Endothelial cell of umbilical vein (primary cell): ENCODE measurements at regions not wholly inside any gene's neighbourhood (a gene's known extent, or its start where the extent isn't known, plus 50 kb on each side); places are given as distances from the start of the nearest gene placed in this dataset.

Experiments
- BruUV-seq: library from RNA; stranded (reverse); fragments of 400-500 nt; replicated peaks from 2 replicates; lab custom pipeline; 2021; lab: Mats Ljungman, UMichigan
- CTCF ChIA-PET: fragments of 300-600, 350-600 bp; sonication (Branson Sonifier 250); formaldehyde crosslinking; loops from one replicate; lab custom pipeline; 2021; ENCODE audit warnings: antibody characterized with exemption, inconsistent platforms; lab: Charles Lee
- POLR2A ChIA-PET: fragments of 300-600, 350-600 bp; sonication (Branson Sonifier 250); formaldehyde crosslinking; loops from one replicate; lab custom pipeline; 2021; ENCODE audit warnings: antibody characterized with exemption, inconsistent platforms; lab: Charles Lee
- DNase-seq: peaks from one replicate; pipeline ENCODE4 v3.0.0-alpha.2; 2011; ENCODE audit warnings: low read depth, low spot score
- FAIRE-seq: peaks from 2 replicates; lab custom pipeline; 2011; peaks lifted over from hg19 to GRCh38; lab: Jason Lieb, UNC
- H2AFZ ChIP-seq: 2 replicates; pipeline ENCODE4 v1.6.0; 2012; ENCODE audit warnings: low read depth, low read length, control low read depth, inconsistent platforms
- H3K27ac ChIP-seq: 2 replicates; pipeline ENCODE4 v1.5.1; 2011; ENCODE audit warnings: low read depth, mild to moderate bottlenecking, control low read depth, low read length, moderate library complexity; ENCODE audit not compliant: insufficient read depth
- H3K27me3 ChIP-seq, 2 experiments: 2 replicates each; pipeline versions ENCODE4 v1.6.0 to v1.6.1; 2011; ENCODE audit warnings: low read length in 2 of 2, mixed read lengths in 1 of 2; ENCODE audit not compliant: control insufficient read depth in 2 of 2, insufficient read depth in 2 of 2
- H3K36me3 ChIP-seq, 2 experiments: 2 replicates in 1 of 2; 3 replicates in 1 of 2; pipeline ENCODE4 v1.5.1; 2011; ENCODE audit warnings: low read length in 2 of 2, mild to moderate bottlenecking in 1 of 2, moderate library complexity in 1 of 2; ENCODE audit not compliant: control insufficient read depth in 2 of 2, insufficient read depth in 2 of 2; ENCODE audit errors: extremely low read depth in 1 of 2
- H3K4me1 ChIP-seq: 3 replicates; pipeline ENCODE4 v1.5.1; 2011; ENCODE audit warnings: mild to moderate bottlenecking, low read length; ENCODE audit not compliant: control insufficient read depth, insufficient read depth; ENCODE audit errors: extremely low read depth
- H3K4me2 ChIP-seq: 2 replicates; pipeline ENCODE4 v1.6.1; 2011; ENCODE audit warnings: low read length, control low read depth, mixed read lengths; ENCODE audit not compliant: insufficient read depth
- H3K4me3 ChIP-seq, 3 experiments: fragments of 200-600 bp in 1 of 3; sonication (generic), shearing (Covaris generic) in 1 of 3; replicated peaks in 1 of 3; 2 replicates each; pipeline ENCODE4 v1.5.1; 2011 to 2016; ENCODE audit warnings: control low read depth in 3 of 3, low read length in 3 of 3, mild to moderate bottlenecking in 2 of 3, inconsistent platforms in 1 of 3, low read depth in 1 of 3, moderate library complexity in 1 of 3; ENCODE audit not compliant: insufficient read depth in 1 of 3
- H3K79me2 ChIP-seq: 2 replicates; pipeline ENCODE4 v1.6.0; 2012; ENCODE audit warnings: low read length, inconsistent platforms; ENCODE audit not compliant: control insufficient read depth, insufficient read depth
- H3K9ac ChIP-seq: replicated peaks from 2 replicates; pipeline ENCODE3; 2011; ENCODE audit warnings: low read length, control low read depth; ENCODE audit not compliant: insufficient read depth; ENCODE audit errors: extremely low read depth
- H3K9me1 ChIP-seq: replicated peaks from 3 replicates; pipeline ENCODE4 v1.6.0; 2011; ENCODE audit warnings: mild to moderate bottlenecking, low read length; ENCODE audit not compliant: control insufficient read depth, insufficient read depth; ENCODE audit errors: extremely low read depth
- H3K9me3 ChIP-seq: replicated peaks from 2 replicates; pipeline ENCODE4 v1.5.1; 2012; ENCODE audit warnings: low read length, inconsistent platforms; ENCODE audit not compliant: control insufficient read depth, insufficient read depth
- H4K20me1 ChIP-seq: replicated peaks from 2 replicates; pipeline ENCODE3; 2011; ENCODE audit warnings: mild to moderate bottlenecking, low read length; ENCODE audit not compliant: control insufficient read depth, insufficient read depth; ENCODE audit errors: extremely low read depth
- CTCF ChIP-seq, 2 donors: IDR thresholded peaks; 1 replicate in 1 of 2; 2 replicates in 1 of 2; pipeline ENCODE4 v1.5.1; 2011; ENCODE audit warnings: low read length in 2 of 2, mild to moderate bottlenecking in 2 of 2, moderate library complexity in 2 of 2, control low read depth in 1 of 2, inconsistent platforms in 1 of 2, low read depth in 1 of 2; ENCODE audit not compliant: insufficient read depth in 1 of 2; ENCODE audit errors: extremely low read depth in 1 of 2
- EZH2 ChIP-seq: IDR thresholded peaks from 2 replicates; pipeline ENCODE4 v1.6.1; 2012; ENCODE audit warnings: borderline replicate concordance, low read depth, mild to moderate bottlenecking, moderate library complexity, low read length, inconsistent platforms; ENCODE audit not compliant: severe bottlenecking
- FOS ChIP-seq: IDR thresholded peaks from 2 replicates; pipeline ENCODE4 v1.6.1; 2011; ENCODE audit warnings: mild to moderate bottlenecking, low read length, moderate library complexity, borderline replicate concordance; ENCODE audit not compliant: insufficient read depth
- GATA2 ChIP-seq: IDR thresholded peaks from 2 replicates; pipeline ENCODE4 v1.7.0; 2011; ENCODE audit warnings: low read depth, mild to moderate bottlenecking, moderate library complexity, mixed read lengths, low read length; ENCODE audit not compliant: insufficient read length, insufficient read depth
- JUN ChIP-seq: IDR thresholded peaks from 2 replicates; pipeline ENCODE4 v1.6.1; 2011; ENCODE audit warnings: borderline replicate concordance, low read depth; ENCODE audit not compliant: insufficient read length, insufficient read depth
- MAX ChIP-seq: IDR thresholded peaks from 2 replicates; pipeline ENCODE4 v1.6.1; 2011; ENCODE audit not compliant: insufficient read depth, insufficient read length
- MYC ChIP-seq: IDR thresholded peaks from one replicate; pipeline ENCODE4 v1.6.1; 2011; ENCODE audit warnings: mild to moderate bottlenecking, low read depth, low read length
- POLR2A ChIP-seq: IDR thresholded peaks from 2 replicates; pipeline ENCODE4 v1.6.1; 2012; ENCODE audit warnings: low read depth, mild to moderate bottlenecking, control low read depth, low read length
- POLR2AphosphoS5 ChIP-seq: IDR thresholded peaks from 2 replicates; pipeline ENCODE4 v1.6.1; 2012; ENCODE audit warnings: low read depth, mild to moderate bottlenecking, control low read depth, low read length, moderate library complexity; ENCODE audit not compliant: insufficient read depth
- dilution Hi-C: fragments of 300-500 bp; cut with MboI; formaldehyde crosslinking; loops from one replicate; pipeline ENCODE4 v1.15.0; 2019; ENCODE audit warnings: low sequenced_read_pairs; ENCODE audit not compliant: extremely low pct_ligation_motif_present
- intact Hi-C: fragments of 100-400 bp; cut with micrococcal nuclease; formaldehyde crosslinking; loops from one replicate; pipeline ENCODE4 v1.10.0; 2022

GRCh38 chr9:95626341-95626740 is 109.6 kb upstream of the PTCH1 start:
- H3K9me3 ChIP-seq = no peaks in the 10 kb centered on the region
- H4K20me1 ChIP-seq = no peaks in the 10 kb centered on the region
- H3K79me2 ChIP-seq = no peaks in the 10 kb centered on the region
- no peak overlapping the region for H3K4me2 ChIP-seq
- intact Hi-C loops (loop anchor here (2.0 to 5.0 kb wide), 5 partner anchors 116 to 401 kb away; partner anchors contain the start of genes ERCC6L2 and FANCC), dilution Hi-C loops (no loop called here)
- H2AFZ ChIP-seq = no peak overlapping the region
- H3K4me3 ChIP-seq = no peak overlapping the region
- no peaks in the 10 kb centered on the region for H3K27me3 ChIP-seq
- ChIA-PET CTCF (interaction anchor here (1.0 to 1.1 kb wide), 4 partner anchors 20 to 605 kb away, joined by 3 to 4 read pairs (median 4); no protein-coding TSS in a partner anchor), POLR2A (no interaction called here)
- H3K27ac ChIP-seq = peak overlapping the region; percentile 82
- DNase-seq = no peak
- no peak for FAIRE-seq
- no peak overlapping the region for H3K9ac ChIP-seq
- H3K4me1 ChIP-seq = peaks cover 23% of the 10 kb centered on the region
- BruUV-seq = no TSS peak
- H3K36me3 ChIP-seq = no peaks in the 10 kb centered on the region
- TF ChIP-seq GATA2 (no peak), MYC (no peak), CTCF (IDR thresholded peaks at IDR 0.05; ENCODE audit: extremely low read depth in 1 of 2, insufficient read depth in 1 of 2, low read depth in 1 of 2, low read length in 2 of 2) (no peak), JUN (no peak), MAX (no peak), EZH2 (no peak), FOS (no peak), POLR2A (no peak), POLR2AphosphoS5 (no peak)
- H3K9me1 ChIP-seq = no peaks in the 10 kb centered on the region
